HG02763 (cell line): ENCODE measurements at regions not wholly inside any gene's neighbourhood (a gene's known extent, or its start where the extent isn't known, plus 50 kb on each side); places are given as distances from the start of the nearest gene placed in this dataset.

ENCODE experiments used
- ATAC-seq: cut with Tn5 transposase; IDR thresholded peaks from one replicate; pipeline ENCODE4 v1.9.1; 2021; ENCODE audit warnings: mild to moderate bottlenecking, moderate library complexity; ENCODE audit not compliant: unreplicated experiment

- no peak for ATAC-seq
Measured at GRCh38 chr2:235244255-235245220, 249.3 kb upstream of the AGAP1 start.

GRCh38 chr2:235247001-235247400 lies 246.8 kb upstream of the AGAP1 start:
- no peak for ATAC-seq

- no peak for ATAC-seq
Measured at GRCh38 chr2:235255693-235256092, 238.2 kb upstream of the AGAP1 start.

- ATAC-seq, result no peak
Measured at GRCh38 chr2:235257590-235257989, 236.3 kb upstream of the AGAP1 start.

GRCh38 chr2:235262750-235263149 lies 231.1 kb upstream of the AGAP1 start:
- no peak for ATAC-seq

- no peak for ATAC-seq
Measured at GRCh38 chr2:235263205-235264120, 230.4 kb upstream of the AGAP1 start.

- ATAC-seq, result no peak
Measured at GRCh38 chr2:235264121-235264493, 229.7 kb upstream of the AGAP1 start.

- ATAC-seq, result no peak
Measured at GRCh38 chr2:235264512-235264911, 229.3 kb upstream of the AGAP1 start.

GRCh38 chr2:235265348-235265965 lies 228.4 kb upstream of the AGAP1 start:
- no peak for ATAC-seq

GRCh38 chr2:235267251-235267650 lies 226.6 kb upstream of the AGAP1 start:
- no peak for ATAC-seq

- ATAC-seq, result no peak
Measured at GRCh38 chr2:235268535-235268934, 225.3 kb upstream of the AGAP1 start.

- ATAC-seq, result no peak
Measured at GRCh38 chr2:235270291-235270690, 223.6 kb upstream of the AGAP1 start.

GRCh38 chr2:235270956-235271355 lies 222.9 kb upstream of the AGAP1 start:
- ATAC-seq, result peak; percentile 88

- no peak for ATAC-seq
Measured at GRCh38 chr2:235271936-235272335, 221.9 kb upstream of the AGAP1 start.

- ATAC-seq, result no peak
Measured at GRCh38 chr2:235274023-235274422, 219.8 kb upstream of the AGAP1 start.

GRCh38 chr2:235277485-235277884 lies 216.4 kb upstream of the AGAP1 start:
- ATAC-seq, result no peak

- no peak for ATAC-seq
Measured at GRCh38 chr2:235278771-235279355, 215.0 kb upstream of the AGAP1 start.

GRCh38 chr2:235279965-235280364 lies 213.9 kb upstream of the AGAP1 start:
- ATAC-seq, result no peak

GRCh38 chr2:235283246-235283645 lies 210.6 kb upstream of the AGAP1 start:
- ATAC-seq, result no peak

GRCh38 chr2:235286622-235287374 lies 207.0 kb upstream of the AGAP1 start:
- no peak for ATAC-seq
